HL-60 (cell line): ENCODE measurements at regions not wholly inside any gene's neighbourhood (a gene's known extent, or its start where the extent isn't known, plus 50 kb on each side); places are given as distances from the start of the nearest gene placed in this dataset.

Source experiments
- POLR2AphosphoS5 ChIP-seq: IDR thresholded peaks from 2 replicates; pipeline ENCODE4 v1.6.1; 2012; ENCODE audit warnings: low read depth
- SPI1 ChIP-seq: IDR thresholded peaks from 2 replicates; pipeline ENCODE4 v1.6.1; 2012; ENCODE audit warnings: low read depth, mild to moderate bottlenecking, borderline replicate concordance
- TF ChIP-seq, protein P1 (sequence below): IDR thresholded peaks from one replicate; pipeline ENCODE4 v1.5.1; 2011; ENCODE audit warnings: low read length, control low read depth, inconsistent platforms; ENCODE audit not compliant: insufficient read depth

DNA sequence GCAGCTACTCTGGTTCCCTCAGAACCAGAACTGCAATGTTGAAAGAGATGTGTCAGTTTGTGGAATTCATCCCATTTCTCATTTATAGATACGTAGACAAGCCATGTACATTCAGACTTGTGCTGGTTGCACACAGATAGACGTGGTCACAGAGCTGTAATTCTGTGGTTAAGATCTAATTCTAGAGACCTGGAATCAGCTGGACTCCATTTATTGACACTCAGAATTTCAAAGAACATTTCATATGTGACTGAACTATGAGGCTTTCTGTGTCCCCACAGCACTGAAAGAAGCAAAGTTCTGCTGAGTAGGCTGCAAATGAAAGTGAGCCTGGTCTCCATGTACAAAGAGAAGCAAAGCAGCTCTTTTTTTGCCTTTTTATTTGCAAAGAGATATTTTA is 220.2 kb upstream of the NAV3 start:
- TF ChIP-seq POLR2AphosphoS5 (no peak), SPI1 (no peak)
- TF ChIP-seq, protein P1, sequence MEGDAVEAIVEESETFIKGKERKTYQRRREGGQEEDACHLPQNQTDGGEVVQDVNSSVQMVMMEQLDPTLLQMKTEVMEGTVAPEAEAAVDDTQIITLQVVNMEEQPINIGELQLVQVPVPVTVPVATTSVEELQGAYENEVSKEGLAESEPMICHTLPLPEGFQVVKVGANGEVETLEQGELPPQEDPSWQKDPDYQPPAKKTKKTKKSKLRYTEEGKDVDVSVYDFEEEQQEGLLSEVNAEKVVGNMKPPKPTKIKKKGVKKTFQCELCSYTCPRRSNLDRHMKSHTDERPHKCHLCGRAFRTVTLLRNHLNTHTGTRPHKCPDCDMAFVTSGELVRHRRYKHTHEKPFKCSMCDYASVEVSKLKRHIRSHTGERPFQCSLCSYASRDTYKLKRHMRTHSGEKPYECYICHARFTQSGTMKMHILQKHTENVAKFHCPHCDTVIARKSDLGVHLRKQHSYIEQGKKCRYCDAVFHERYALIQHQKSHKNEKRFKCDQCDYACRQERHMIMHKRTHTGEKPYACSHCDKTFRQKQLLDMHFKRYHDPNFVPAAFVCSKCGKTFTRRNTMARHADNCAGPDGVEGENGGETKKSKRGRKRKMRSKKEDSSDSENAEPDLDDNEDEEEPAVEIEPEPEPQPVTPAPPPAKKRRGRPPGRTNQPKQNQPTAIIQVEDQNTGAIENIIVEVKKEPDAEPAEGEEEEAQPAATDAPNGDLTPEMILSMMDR, result no peak
